H9 (cell line): ENCODE measurements at regions not wholly inside any gene's neighbourhood (a gene's known extent, or its start where the extent isn't known, plus 50 kb on each side); places are given as distances from the start of the nearest gene placed in this dataset.

ENCODE experiments used
- DNase-seq: peaks from one replicate; pipeline ENCODE4 v3.0.0-alpha.2; 2017
- H2AFZ ChIP-seq: one replicate; pipeline ENCODE4 v1.6.1; 2013; ENCODE audit warnings: mild to moderate bottlenecking, low read length, control low read depth, moderate library complexity
- H2AK5ac ChIP-seq: 2 replicates; pipeline ENCODE4 v1.6.1; 2013; ENCODE audit warnings: low read length, control low read depth, mixed read lengths; ENCODE audit not compliant: insufficient read length
- H2BK120ac ChIP-seq: one replicate; pipeline ENCODE4 v1.6.1; 2013; ENCODE audit warnings: low read depth, mild to moderate bottlenecking, low read length, control low read depth, inconsistent platforms; ENCODE audit not compliant: poor library complexity, severe bottlenecking
- H2BK12ac ChIP-seq: 2 replicates; pipeline ENCODE4 v1.6.1; 2013; ENCODE audit warnings: low read length, control low read depth, mixed read lengths, low read depth; ENCODE audit not compliant: insufficient read length
- H2BK15ac ChIP-seq: 2 replicates; pipeline ENCODE4 v1.6.1; 2013; ENCODE audit warnings: low read depth, low read length, control low read depth
- H2BK20ac ChIP-seq: one replicate; pipeline ENCODE4 v1.6.1; 2013; ENCODE audit warnings: low read depth, mild to moderate bottlenecking, low read length, control low read depth, inconsistent platforms; ENCODE audit not compliant: poor library complexity, severe bottlenecking
- H2BK5ac ChIP-seq: 2 replicates; pipeline ENCODE4 v1.6.1; 2013; ENCODE audit warnings: low read length, control low read depth, mixed read lengths; ENCODE audit not compliant: insufficient read length
- H3K14ac ChIP-seq: 2 replicates; pipeline ENCODE4 v1.6.1; 2013; ENCODE audit warnings: low read length, control low read depth; ENCODE audit not compliant: insufficient read depth
- H3K18ac ChIP-seq: 2 replicates; pipeline ENCODE4 v1.6.1; 2013; ENCODE audit warnings: low read depth, mild to moderate bottlenecking, mixed read lengths, low read length, control low read depth; ENCODE audit not compliant: insufficient read length
- H3K23ac ChIP-seq: 2 replicates; pipeline ENCODE4 v1.6.1; 2013; ENCODE audit warnings: low read length, control low read depth, mixed read lengths, low read depth; ENCODE audit not compliant: insufficient read length
- H3K23me2 ChIP-seq: 2 replicates; pipeline ENCODE4 v1.6.1; 2013; ENCODE audit warnings: low read depth, mild to moderate bottlenecking, mixed read lengths, low read length, control low read depth; ENCODE audit not compliant: insufficient read length, poor library complexity, severe bottlenecking
- H3K27ac ChIP-seq: 2 replicates; pipeline ENCODE4 v1.5.1; 2013; ENCODE audit warnings: low read length, control low read depth, mixed read lengths, low read depth; ENCODE audit not compliant: insufficient read length
- H3K27me3 ChIP-seq: 2 replicates; pipeline ENCODE4 v1.6.1; 2013; ENCODE audit warnings: low read length, control low read depth, inconsistent platforms; ENCODE audit not compliant: insufficient read depth
- H3K4ac ChIP-seq: 2 replicates; pipeline ENCODE4 v1.6.1; 2013; ENCODE audit warnings: low read depth, mild to moderate bottlenecking, control low read depth, inconsistent platforms, low read length, moderate library complexity
- H3K4me1 ChIP-seq: 2 replicates; pipeline ENCODE4 v1.6.1; 2013; ENCODE audit warnings: low read length, control low read depth, inconsistent platforms; ENCODE audit not compliant: insufficient read depth
- H3K4me2 ChIP-seq: 2 replicates; pipeline ENCODE4 v1.6.1; 2013; ENCODE audit warnings: low read length, control low read depth, mixed read lengths; ENCODE audit not compliant: insufficient read length, insufficient read depth
- H3K56ac ChIP-seq: 2 replicates; pipeline ENCODE4 v1.6.1; 2013; ENCODE audit warnings: low read depth, mild to moderate bottlenecking, mixed read lengths, low read length, control low read depth; ENCODE audit not compliant: insufficient read length
- H3K79me1 ChIP-seq: 2 replicates; pipeline ENCODE4 v1.6.1; 2013; ENCODE audit warnings: low read depth, mild to moderate bottlenecking, moderate library complexity, low read length, control low read depth, inconsistent platforms; ENCODE audit not compliant: insufficient read depth, poor library complexity, severe bottlenecking
- H3K79me2 ChIP-seq: 2 replicates; pipeline ENCODE4 v1.6.1; 2013; ENCODE audit warnings: low read length, control low read depth, inconsistent platforms; ENCODE audit not compliant: insufficient read depth
- H3K9ac ChIP-seq: 2 replicates; pipeline ENCODE4 v1.6.1; 2013; ENCODE audit warnings: low read length, control low read depth, mixed read lengths; ENCODE audit not compliant: insufficient read length; ENCODE audit errors: extremely low read depth
- H3K9me3 ChIP-seq: one replicate; pipeline ENCODE4 v1.6.1; 2013; ENCODE audit warnings: low read depth, low read length, inconsistent platforms; ENCODE audit not compliant: control insufficient read depth
- H3T11ph ChIP-seq: one replicate; pipeline ENCODE4 v1.6.1; 2013; ENCODE audit warnings: mild to moderate bottlenecking, low read length, control low read depth, inconsistent platforms
- H4K20me1 ChIP-seq: one replicate; pipeline ENCODE4 v1.6.1; 2013; ENCODE audit not compliant: control insufficient read depth, insufficient read length, insufficient read depth
- H4K5ac ChIP-seq: 2 replicates; pipeline ENCODE4 v1.6.1; 2013; ENCODE audit warnings: low read depth, mild to moderate bottlenecking, mixed read lengths, low read length, control low read depth; ENCODE audit not compliant: insufficient read length
- H4K8ac ChIP-seq: replicated peaks from 2 replicates; pipeline ENCODE4 v1.6.1; 2013; ENCODE audit warnings: low read length, control low read depth, mixed read lengths, low read depth; ENCODE audit not compliant: insufficient read length
- H4K91ac ChIP-seq: 2 replicates; pipeline ENCODE4 v1.6.1; 2013; ENCODE audit warnings: low read depth, mild to moderate bottlenecking, moderate library complexity, mixed read lengths, low read length, control low read depth; ENCODE audit not compliant: insufficient read length
- H3K27ac Mint-ChIP-seq, 3 experiments: 2 replicates in 2 of 3; 3 replicates in 1 of 3; pipeline ENCODE4 v1.8.0; 2020 to 2021; ENCODE audit warnings: mixed read lengths in 3 of 3, mild to moderate bottlenecking in 1 of 3, moderate library complexity in 1 of 3
- H3K27me3 Mint-ChIP-seq: 2 replicates; pipeline ENCODE4 v1.8.0; 2021; ENCODE audit warnings: low read depth, mild to moderate bottlenecking, moderate library complexity, mixed read lengths
- H3K36me3 Mint-ChIP-seq, 3 experiments: 2 replicates in 2 of 3; 3 replicates in 1 of 3; pipeline ENCODE4 v1.8.0; 2020 to 2021; ENCODE audit warnings: low read depth in 3 of 3, mixed read lengths in 3 of 3; ENCODE audit not compliant: insufficient read depth in 1 of 3
- H3K4me1 Mint-ChIP-seq, 2 experiments: 2 replicates each; pipeline ENCODE4 v1.8.0; 2020; ENCODE audit warnings: mixed read lengths in 2 of 2
- H3K4me3 Mint-ChIP-seq, 2 experiments: 2 replicates in 1 of 2; 3 replicates in 1 of 2; pipeline ENCODE4 v1.8.0; 2020 to 2021; ENCODE audit warnings: mild to moderate bottlenecking in 2 of 2, mixed read lengths in 2 of 2, moderate library complexity in 1 of 2
- H3K9me3 Mint-ChIP-seq, 2 experiments: 2 replicates in 1 of 2; 3 replicates in 1 of 2; pipeline ENCODE4 v1.8.0; 2020; ENCODE audit warnings: mild to moderate bottlenecking in 2 of 2, mixed read lengths in 2 of 2, moderate library complexity in 1 of 2
- TF ChIP-seq, protein P1 (sequence below): fragments of 200-600 bp; sonication (generic); conservative IDR thresholded peaks from 3 replicates; pipeline ENCODE4 v1.8.0; 2021; ENCODE audit warnings: antibody characterized with exemption, mild to moderate bottlenecking

DNA sequence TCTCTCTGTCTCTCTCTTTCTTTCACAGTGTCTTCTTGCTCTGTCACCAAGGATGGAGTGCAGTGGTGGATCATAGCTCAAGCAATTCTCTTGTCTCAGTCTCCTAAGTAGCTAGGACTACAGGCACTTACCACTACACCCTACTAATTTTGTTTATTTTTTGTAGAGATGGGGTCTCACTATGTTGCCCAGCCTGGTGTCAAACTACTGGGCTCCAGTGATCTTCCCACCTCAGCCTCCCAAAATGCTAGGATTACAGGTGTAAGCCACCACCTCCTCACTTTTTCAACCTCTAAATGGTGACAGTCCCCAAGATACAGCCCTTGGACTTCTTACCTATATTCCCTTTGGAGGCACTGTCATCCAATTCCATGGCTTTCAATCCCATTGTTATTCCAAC lies 50.5 kb upstream of the PUM1 start:
- Histone ChIP-seq H2BK20ac (no peak overlapping the region), H2BK5ac (no peak overlapping the region), H2BK15ac (no peak overlapping the region), H2AFZ (no peak overlapping the region), H3K4me2 (no peak overlapping the region), H3K18ac (no peak overlapping the region), H2AK5ac (no peak overlapping the region), H2BK120ac (no peak overlapping the region), H3K9ac (no peak overlapping the region), H4K20me1 (no peaks in the 10 kb centered on the region), H4K5ac (no peak overlapping the region), H2BK12ac (no peak overlapping the region), H3T11ph (no peak overlapping the region), H3K23me2 (no peaks in the 10 kb centered on the region), H3K27me3 (no peaks in the 10 kb centered on the region; the same call in 1 of the 2 replicates), H4K8ac (no peak overlapping the region), H3K79me1 (no peaks in the 10 kb centered on the region), H3K79me2 (no peaks in the 10 kb centered on the region), H3K56ac (no peak overlapping the region), H3K27ac (no peak overlapping the region), H3K4me1 (no peaks in the 10 kb centered on the region), H3K23ac (no peak overlapping the region), H3K14ac (no peak overlapping the region), H3K9me3 (no peaks in the 10 kb centered on the region), H4K91ac (no peak overlapping the region), H3K4ac (no peak overlapping the region)
- no peak for DNase-seq
- no peak overlapping the region for H3K4me3 Mint-ChIP-seq
- no peak overlapping the region for H3K27ac Mint-ChIP-seq
- TF ChIP-seq, protein P1, sequence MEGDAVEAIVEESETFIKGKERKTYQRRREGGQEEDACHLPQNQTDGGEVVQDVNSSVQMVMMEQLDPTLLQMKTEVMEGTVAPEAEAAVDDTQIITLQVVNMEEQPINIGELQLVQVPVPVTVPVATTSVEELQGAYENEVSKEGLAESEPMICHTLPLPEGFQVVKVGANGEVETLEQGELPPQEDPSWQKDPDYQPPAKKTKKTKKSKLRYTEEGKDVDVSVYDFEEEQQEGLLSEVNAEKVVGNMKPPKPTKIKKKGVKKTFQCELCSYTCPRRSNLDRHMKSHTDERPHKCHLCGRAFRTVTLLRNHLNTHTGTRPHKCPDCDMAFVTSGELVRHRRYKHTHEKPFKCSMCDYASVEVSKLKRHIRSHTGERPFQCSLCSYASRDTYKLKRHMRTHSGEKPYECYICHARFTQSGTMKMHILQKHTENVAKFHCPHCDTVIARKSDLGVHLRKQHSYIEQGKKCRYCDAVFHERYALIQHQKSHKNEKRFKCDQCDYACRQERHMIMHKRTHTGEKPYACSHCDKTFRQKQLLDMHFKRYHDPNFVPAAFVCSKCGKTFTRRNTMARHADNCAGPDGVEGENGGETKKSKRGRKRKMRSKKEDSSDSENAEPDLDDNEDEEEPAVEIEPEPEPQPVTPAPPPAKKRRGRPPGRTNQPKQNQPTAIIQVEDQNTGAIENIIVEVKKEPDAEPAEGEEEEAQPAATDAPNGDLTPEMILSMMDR, result no peak
- no peaks in the 10 kb centered on the region; a peak in 1 of 5 replicates for H3K9me3 Mint-ChIP-seq
- H3K27me3 Mint-ChIP-seq, result no peaks in the 10 kb centered on the region
- no peaks in the 10 kb centered on the region for H3K36me3 Mint-ChIP-seq
- H3K4me1 Mint-ChIP-seq, result peaks cover 12 to 15% of the 10 kb centered on the region in 2 experiments
